ENCODE measurements at regions not wholly inside any gene's neighbourhood (a gene's known extent, or its start where the extent isn't known, plus 50 kb on each side); places are given as distances from the start of the nearest gene placed in this dataset.

DNA sequence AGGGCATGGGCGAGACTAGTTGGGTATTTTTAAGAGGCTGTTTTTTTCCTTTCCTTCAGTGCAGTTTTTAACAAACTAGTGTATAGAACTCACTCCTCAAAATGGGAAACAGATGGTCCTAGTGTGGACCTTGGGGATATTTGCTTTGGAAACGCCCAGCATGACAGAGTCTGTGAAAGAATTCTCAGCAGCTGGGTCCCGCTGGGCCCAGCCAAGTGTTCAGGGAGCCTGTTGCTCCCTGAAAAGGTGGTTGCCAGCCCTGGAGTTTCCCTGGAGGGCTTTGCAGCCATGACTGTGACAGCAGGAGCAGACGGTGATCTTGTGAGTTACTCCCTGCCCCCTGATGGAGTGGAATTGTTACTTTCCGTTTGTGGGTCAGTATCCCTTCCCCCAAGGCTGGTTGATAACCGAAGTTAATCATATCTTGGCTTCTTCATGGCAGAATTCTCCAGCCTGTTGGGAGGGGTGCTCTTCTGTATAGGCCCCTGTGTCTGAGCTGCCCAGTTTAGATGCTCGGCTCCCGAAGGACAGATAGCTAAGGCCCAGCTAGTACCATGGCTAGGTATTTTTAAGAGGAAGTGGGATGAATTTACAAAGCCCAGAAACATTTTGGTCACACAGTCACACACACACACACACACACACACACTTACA is 278.6 kb upstream of the HABP2 start:
- H3K27me3 ChIP-seq = no peaks in the 10 kb centered on the region
- peaks cover 18% of the 10 kb centered on the region; the same call in 1 of the 2 replicates for H3K9me3 ChIP-seq
- H3K36me3 ChIP-seq = no peaks in the 10 kb centered on the region
- no peak overlapping the region for H3K4me3 ChIP-seq
- DNase-seq = peak; percentile 66

DNA sequence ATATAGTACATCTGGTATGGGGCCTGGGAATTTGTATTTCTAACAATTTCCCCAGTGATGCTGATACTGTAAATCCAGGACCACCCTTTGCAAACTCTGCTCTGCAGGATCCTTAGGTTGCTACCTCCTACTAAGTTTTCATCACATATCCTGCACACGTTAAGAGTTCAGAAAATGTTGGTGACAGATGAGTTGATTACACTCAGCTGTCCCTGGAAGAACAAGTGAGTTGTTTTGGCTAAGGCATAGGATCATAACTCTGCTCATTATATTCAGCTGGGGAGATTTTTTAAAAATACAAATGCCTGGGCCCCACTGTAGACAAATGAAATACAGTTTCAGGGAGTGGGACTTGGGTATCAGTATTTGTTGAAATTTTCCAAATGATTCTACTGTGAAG is 274.6 kb upstream of the HABP2 start:
- H3K27me3 ChIP-seq = no peaks in the 10 kb centered on the region
- no peak for DNase-seq
- H3K4me3 ChIP-seq = no peak overlapping the region
- H3K9me3 ChIP-seq = peaks cover 18% of the 10 kb centered on the region; the same call in 1 of the 2 replicates
- no peaks in the 10 kb centered on the region for H3K36me3 ChIP-seq

DNA sequence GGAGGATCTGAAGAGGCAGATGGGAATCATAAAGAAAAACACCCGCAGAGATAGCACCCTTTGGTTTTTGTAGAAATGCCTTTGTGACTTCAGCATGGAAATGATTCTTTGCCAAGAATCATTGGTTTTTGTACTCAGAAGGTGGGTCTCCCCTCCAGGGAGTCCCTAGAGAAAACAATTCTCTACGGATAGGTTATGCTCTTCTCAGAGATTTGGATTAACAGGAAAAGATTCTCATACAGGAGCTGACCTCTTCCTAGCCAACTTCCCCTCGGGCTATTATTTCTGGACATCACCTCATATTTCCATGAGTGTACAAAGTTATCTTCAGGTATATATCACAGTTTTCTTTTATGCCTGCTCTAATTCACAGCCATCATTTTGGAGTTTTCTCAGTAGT is 274.2 kb upstream of the HABP2 start:
- Histone ChIP-seq H3K4me3 (no peak overlapping the region), H3K27me3 (no peaks in the 10 kb centered on the region), H3K36me3 (no peaks in the 10 kb centered on the region), H3K9me3 (peaks cover 18% of the 10 kb centered on the region; the same call in 1 of the 2 replicates)
- DNase-seq = no peak

DNA sequence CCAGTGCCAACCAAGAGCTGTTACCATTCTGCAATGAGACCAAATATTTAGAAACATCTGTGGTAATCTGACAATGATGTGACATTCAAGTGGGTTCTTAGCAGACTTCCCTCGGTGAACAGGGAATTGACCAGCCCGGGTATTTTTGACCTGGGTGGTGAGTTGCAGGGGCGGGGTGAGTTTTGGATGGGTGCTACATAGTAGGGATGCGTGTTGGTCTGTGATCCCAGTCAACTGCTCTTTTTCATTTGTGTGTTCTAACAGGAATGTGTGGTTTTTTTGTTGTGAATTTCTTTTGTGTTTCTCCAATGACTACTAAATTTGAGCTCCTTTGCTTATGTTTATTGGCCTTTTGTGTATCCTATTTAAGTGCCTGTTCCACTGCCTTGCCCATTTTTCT is 273.6 kb upstream of the HABP2 start:
- Histone ChIP-seq H3K27me3 (no peaks in the 10 kb centered on the region), H3K9me3 (peaks cover 18% of the 10 kb centered on the region; the same call in 1 of the 2 replicates)
- no peak for DNase-seq

GRCh38 chr10:113282564-113282963 is 270.3 kb upstream of the HABP2 start:
- DNase-seq = no peak
- H3K9me3 ChIP-seq = no peaks in the 10 kb centered on the region
- H3K36me3 ChIP-seq = no peaks in the 10 kb centered on the region
- no peak overlapping the region for H3K4me3 ChIP-seq
- H3K27me3 ChIP-seq = no peaks in the 10 kb centered on the region

More for the DNA sequence above, 273.6 kb upstream of the HABP2 start:
- Histone ChIP-seq H3K4me3 (no peak overlapping the region), H3K36me3 (no peaks in the 10 kb centered on the region)

DNA sequence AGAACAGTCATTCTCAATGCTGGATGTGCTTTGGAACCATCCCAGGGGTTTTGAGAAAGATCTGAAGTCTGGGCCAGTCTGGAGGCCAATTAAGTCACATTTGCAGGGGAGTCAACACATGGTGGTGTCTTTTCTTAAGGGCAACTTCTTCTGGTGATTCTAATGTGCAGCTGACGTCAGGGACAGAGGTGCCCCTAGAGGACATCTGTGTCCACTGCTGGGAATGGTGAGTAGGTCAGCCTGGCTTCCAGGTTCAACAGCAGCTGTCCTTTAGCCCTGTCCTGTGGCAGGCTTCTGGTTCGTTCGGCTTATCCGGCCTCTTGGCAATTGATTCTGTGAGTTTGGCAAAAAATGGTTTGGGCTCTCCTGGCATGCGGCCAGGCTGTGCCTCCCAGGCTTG is 269.7 kb upstream of the HABP2 start:
- Histone ChIP-seq H3K9me3 (no peaks in the 10 kb centered on the region), H3K36me3 (no peaks in the 10 kb centered on the region), H3K27me3 (no peaks in the 10 kb centered on the region), H3K4me3 (no peak overlapping the region)
- DNase-seq = no peak

- H3K36me3 ChIP-seq = no peaks in the 10 kb centered on the region
- no peaks in the 10 kb centered on the region for H3K27me3 ChIP-seq
- H3K9me3 ChIP-seq = no peaks in the 10 kb centered on the region
- H3K4me3 ChIP-seq = no peak overlapping the region
- no peak for DNase-seq
Measured at GRCh38 chr10:113284635-113285034, 268.2 kb upstream of the HABP2 start.

DNA sequence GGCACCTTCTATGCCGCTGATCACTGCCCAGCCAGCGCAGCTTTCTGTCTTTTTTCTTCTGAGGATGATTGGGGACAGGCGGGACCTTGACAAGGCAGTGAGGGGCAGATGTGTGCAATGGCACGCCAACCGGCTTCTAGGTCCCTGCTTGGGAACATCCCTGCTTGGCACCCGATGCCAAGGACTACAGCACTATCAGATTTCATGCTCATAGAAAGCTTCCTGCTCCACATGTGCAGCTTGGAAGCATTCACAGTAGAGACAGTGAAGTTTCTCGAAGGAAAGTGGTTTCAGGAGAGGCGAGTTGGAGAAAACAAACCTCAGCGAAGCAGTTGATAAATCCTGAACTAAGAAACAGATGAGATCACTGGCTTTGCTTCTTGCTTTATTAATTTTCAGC is 267.5 kb upstream of the HABP2 start:
- no peaks in the 10 kb centered on the region for H3K9me3 ChIP-seq
- H3K36me3 ChIP-seq = no peaks in the 10 kb centered on the region
- no peak for DNase-seq
- H3K4me3 ChIP-seq = no peak overlapping the region
- no peaks in the 10 kb centered on the region for H3K27me3 ChIP-seq

DNA sequence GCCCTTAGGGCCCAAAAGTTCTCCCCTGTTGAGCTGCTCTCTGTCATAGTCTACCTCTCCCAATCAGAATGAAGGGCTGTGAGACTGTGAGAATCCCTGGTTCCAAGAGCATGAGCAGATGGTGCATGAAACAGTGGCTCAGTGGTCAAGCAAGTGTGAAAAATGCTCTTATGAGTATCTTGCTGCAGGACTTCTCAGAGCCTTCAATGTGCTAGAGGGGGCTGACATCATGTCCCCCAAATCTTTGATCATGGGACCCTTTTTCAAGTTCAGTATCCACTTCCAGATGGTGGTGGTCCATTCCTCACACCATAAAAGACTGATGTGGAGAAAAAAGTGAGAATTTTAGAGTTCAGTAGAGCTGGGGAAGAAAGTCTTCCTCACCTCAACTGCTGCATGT is 265.3 kb upstream of the HABP2 start:
- H3K9me3 ChIP-seq = no peaks in the 10 kb centered on the region
- no peaks in the 10 kb centered on the region for H3K36me3 ChIP-seq
- no peak for DNase-seq
- no peaks in the 10 kb centered on the region for H3K27me3 ChIP-seq
- no peak overlapping the region for H3K4me3 ChIP-seq

GRCh38 chr10:113290137-113290536 is 262.7 kb upstream of the HABP2 start:
- DNase-seq = no peak
- H3K36me3 ChIP-seq = no peaks in the 10 kb centered on the region
- no peaks in the 10 kb centered on the region for H3K27me3 ChIP-seq
- no peak overlapping the region for H3K4me3 ChIP-seq
- no peaks in the 10 kb centered on the region for H3K9me3 ChIP-seq

DNA sequence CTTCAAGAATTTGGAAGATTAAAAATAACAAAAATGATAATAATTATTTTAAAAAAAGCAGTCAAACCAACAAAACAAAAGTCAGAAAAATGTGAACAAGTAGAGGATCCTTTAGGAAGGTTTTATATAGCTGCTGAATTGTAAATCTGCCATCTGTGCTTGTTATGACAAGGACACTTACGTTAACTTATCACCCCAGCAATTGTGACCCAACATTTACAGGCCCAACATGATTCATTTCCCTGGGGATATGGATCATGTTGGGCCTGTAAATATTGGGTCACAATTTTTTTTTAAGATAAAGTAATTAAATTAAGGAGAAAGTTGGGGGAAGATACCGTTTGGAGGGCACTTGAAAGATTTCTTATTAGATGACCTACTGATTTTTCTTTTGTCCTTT is 261.4 kb upstream of the HABP2 start:
- Histone ChIP-seq H3K4me3 (no peak overlapping the region), H3K27me3 (no peaks in the 10 kb centered on the region), H3K36me3 (no peaks in the 10 kb centered on the region), H3K9me3 (no peaks in the 10 kb centered on the region)
- no peak for DNase-seq

DNA sequence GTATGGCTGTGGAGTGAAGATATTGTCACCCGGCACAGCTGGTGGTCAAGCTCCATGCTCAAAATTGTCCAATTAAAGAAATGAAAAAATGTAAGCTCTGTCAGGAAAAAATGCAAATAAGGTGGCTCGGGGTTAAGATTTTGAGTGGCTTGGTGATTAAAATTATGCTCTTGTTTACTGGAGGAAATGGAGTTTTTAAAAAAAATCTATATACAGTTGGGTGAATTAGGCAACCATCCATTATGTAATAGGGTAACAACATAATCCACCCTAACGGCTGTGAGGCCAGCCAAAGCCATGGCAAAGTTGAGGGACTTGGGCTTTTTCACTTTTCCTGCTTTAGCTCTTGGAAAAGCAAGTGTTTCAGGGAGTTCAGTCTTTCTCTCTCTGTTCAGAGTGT is 260.8 kb upstream of the HABP2 start:
- Histone ChIP-seq H3K9me3 (no peaks in the 10 kb centered on the region), H3K4me3 (no peak overlapping the region), H3K27me3 (no peaks in the 10 kb centered on the region), H3K36me3 (no peaks in the 10 kb centered on the region)
- no peak for DNase-seq

DNA sequence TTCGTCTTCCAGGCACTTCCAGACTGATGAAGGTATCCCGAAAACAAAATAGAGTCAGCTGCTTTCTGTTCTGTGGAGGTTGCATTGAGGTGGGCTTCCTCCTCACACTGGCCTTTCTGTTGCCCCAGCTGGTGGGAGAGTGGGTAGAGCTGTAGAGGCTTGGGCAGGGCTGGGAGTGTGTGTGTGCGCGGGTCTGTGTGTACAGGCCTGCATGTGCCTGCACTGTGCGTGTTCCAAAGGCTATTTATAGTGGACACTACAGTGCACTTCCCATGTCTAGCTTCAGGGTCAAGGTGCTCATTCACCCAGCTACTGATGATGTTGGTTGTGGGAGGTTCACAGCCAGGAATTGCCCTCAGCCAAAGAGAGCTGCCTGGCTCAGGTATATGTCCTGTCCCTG is 260.1 kb upstream of the HABP2 start:
- Histone ChIP-seq H3K9me3 (no peaks in the 10 kb centered on the region), H3K4me3 (no peak overlapping the region), H3K36me3 (no peaks in the 10 kb centered on the region), H3K27me3 (no peaks in the 10 kb centered on the region)
- DNase-seq = no peak

DNA sequence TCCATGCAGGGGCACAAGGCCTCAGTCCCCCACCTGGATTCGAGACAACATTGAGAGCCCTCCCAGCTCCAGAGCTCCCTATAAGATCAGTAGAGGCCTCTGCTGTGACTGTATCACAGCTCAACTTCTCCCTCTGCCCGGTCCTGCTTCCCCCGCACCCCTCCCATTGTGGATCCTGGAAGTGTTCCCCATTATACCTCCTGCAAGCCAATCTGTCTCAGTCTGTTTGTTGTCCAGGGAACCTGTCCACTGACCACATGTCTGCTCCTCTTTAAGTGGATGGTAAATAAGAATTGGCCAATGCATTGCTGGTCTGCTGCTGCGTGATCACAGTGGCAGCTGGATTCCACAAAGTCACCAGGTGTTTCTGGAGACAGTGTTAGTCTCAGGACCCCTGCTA is 259.7 kb upstream of the HABP2 start:
- Histone ChIP-seq H3K27me3 (no peaks in the 10 kb centered on the region), H3K9me3 (no peaks in the 10 kb centered on the region), H3K36me3 (no peaks in the 10 kb centered on the region), H3K4me3 (no peak overlapping the region)
- no peak for DNase-seq

DNA sequence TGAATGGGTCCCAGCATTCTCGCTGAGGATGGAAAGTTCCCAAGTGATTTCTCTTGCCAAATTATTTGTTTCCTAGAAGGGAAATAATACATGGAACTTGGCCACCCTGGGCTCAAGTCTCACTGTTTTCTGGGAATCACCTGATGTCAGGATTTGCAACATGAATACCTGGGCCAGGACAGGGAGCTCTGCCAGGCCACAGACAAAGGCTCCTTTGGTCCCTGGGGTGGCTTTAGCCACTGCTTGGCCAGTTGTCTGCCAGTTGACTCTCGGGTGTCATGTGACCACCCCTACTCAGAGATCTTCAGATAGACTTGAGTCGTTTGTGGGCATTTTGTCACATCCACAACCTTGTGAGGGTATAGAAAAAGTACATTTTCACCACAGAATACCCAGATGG is 258.0 kb upstream of the HABP2 start:
- Histone ChIP-seq H3K9me3 (no peaks in the 10 kb centered on the region), H3K36me3 (no peaks in the 10 kb centered on the region), H3K4me3 (no peak overlapping the region), H3K27me3 (no peaks in the 10 kb centered on the region)
- DNase-seq = no peak

- DNase-seq = peak; percentile 30
- H3K36me3 ChIP-seq = no peaks in the 10 kb centered on the region
- H3K27me3 ChIP-seq = no peaks in the 10 kb centered on the region
- H3K4me3 ChIP-seq = no peak overlapping the region
- no peaks in the 10 kb centered on the region for H3K9me3 ChIP-seq
Measured at GRCh38 chr10:113297226-113297625, 255.6 kb upstream of the HABP2 start.

GRCh38 chr10:113298616-113299015 is 254.2 kb upstream of the HABP2 start:
- no peak overlapping the region for H3K4me3 ChIP-seq
- H3K9me3 ChIP-seq = no peaks in the 10 kb centered on the region
- no peaks in the 10 kb centered on the region for H3K27me3 ChIP-seq
- no peak for DNase-seq
- no peaks in the 10 kb centered on the region for H3K36me3 ChIP-seq

DNA sequence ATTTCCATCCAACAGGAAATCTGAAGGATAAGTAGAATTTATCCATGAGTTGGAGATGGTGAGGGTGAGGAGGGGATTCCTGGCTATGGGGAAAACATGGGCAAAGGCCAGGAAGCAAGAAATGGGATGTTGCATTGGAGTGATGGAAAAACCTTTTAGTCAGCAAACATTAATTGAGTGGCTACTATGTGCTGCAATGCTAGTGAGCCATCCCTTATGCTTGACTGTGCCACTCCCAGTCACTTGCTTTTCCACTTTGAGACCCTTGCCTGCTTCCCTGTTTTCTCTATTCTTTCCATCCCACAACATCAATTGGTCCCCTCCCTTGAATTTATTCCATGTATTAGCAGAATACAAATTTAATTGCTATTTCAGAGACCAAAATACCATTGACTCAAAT is 252.7 kb upstream of the HABP2 start:
- H3K9me3 ChIP-seq = no peaks in the 10 kb centered on the region
- H3K4me3 ChIP-seq = no peak overlapping the region
- no peak for DNase-seq
- no peaks in the 10 kb centered on the region for H3K36me3 ChIP-seq
- no peaks in the 10 kb centered on the region for H3K27me3 ChIP-seq

- DNase-seq = no peak
- H3K9me3 ChIP-seq = no peaks in the 10 kb centered on the region
- no peaks in the 10 kb centered on the region for H3K27me3 ChIP-seq
- H3K4me3 ChIP-seq = no peak overlapping the region
- no peaks in the 10 kb centered on the region for H3K36me3 ChIP-seq
Measured at GRCh38 chr10:113300617-113301016, 252.2 kb upstream of the HABP2 start.

Measured in MG63 (cell line).